ENCODE measurements at regions not wholly inside any gene's neighbourhood (a gene's known extent, or its start where the extent isn't known, plus 50 kb on each side); places are given as distances from the start of the nearest gene placed in this dataset.
"Not testable (repeated sequence)": the region's sequence is repeated elsewhere in the genome, so short reads cannot be mapped to it uniquely, and the experiment has no call there.

DNA sequence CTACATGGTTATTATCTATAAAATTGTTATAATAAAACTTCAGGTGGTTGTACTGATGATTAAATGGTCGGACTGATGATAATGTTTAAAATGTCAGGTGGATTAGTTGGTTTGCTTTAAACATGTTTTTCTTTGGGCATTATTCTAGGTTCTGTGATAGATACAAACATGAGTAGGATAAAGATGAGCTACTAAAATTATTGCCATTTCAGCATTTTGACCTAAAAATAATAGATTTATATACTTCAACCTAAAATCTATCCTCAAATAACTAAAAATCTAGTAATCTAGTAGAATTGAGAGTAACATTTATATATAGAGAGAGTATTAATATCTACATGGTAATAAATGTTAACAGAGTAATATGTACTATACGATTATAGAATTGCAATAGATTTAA lies 241.7 kb upstream of the CDH8 start:
- H3K4me1 ChIP-seq: no peaks in the 10 kb centered on the region
- H3K4me3 ChIP-seq: no peak overlapping the region
- DNase-seq (no peak), ATAC-seq (no peak)
- no peaks in the 10 kb centered on the region for H3K9me3 ChIP-seq
- H3K27me3 ChIP-seq: no peaks in the 10 kb centered on the region
- no peaks in the 10 kb centered on the region for H3K36me3 ChIP-seq
- TF ChIP-seq, protein P1, sequence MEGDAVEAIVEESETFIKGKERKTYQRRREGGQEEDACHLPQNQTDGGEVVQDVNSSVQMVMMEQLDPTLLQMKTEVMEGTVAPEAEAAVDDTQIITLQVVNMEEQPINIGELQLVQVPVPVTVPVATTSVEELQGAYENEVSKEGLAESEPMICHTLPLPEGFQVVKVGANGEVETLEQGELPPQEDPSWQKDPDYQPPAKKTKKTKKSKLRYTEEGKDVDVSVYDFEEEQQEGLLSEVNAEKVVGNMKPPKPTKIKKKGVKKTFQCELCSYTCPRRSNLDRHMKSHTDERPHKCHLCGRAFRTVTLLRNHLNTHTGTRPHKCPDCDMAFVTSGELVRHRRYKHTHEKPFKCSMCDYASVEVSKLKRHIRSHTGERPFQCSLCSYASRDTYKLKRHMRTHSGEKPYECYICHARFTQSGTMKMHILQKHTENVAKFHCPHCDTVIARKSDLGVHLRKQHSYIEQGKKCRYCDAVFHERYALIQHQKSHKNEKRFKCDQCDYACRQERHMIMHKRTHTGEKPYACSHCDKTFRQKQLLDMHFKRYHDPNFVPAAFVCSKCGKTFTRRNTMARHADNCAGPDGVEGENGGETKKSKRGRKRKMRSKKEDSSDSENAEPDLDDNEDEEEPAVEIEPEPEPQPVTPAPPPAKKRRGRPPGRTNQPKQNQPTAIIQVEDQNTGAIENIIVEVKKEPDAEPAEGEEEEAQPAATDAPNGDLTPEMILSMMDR (IDR thresholded peaks at IDR 0.05): no peak
- intact Hi-C loops (cut with DNase I): no loop called here
- H3K27ac ChIP-seq: no peak overlapping the region

- TF ChIP-seq, protein P1 (IDR thresholded peaks at IDR 0.05): no peak
- ATAC-seq: no peak
- H3K9me3 ChIP-seq: no peaks in the 10 kb centered on the region
- no peaks in the 10 kb centered on the region for H3K4me1 ChIP-seq
- H3K27ac ChIP-seq: no peak overlapping the region
- H3K27me3 ChIP-seq: no peaks in the 10 kb centered on the region
- no peaks in the 10 kb centered on the region for H3K36me3 ChIP-seq
- intact Hi-C loops (cut with DNase I): no loop called here
- no peak overlapping the region for H3K4me3 ChIP-seq
- no peak for DNase-seq
Measured at GRCh38 chr16:62276637-62277036, 240.4 kb upstream of the CDH8 start.

DNA sequence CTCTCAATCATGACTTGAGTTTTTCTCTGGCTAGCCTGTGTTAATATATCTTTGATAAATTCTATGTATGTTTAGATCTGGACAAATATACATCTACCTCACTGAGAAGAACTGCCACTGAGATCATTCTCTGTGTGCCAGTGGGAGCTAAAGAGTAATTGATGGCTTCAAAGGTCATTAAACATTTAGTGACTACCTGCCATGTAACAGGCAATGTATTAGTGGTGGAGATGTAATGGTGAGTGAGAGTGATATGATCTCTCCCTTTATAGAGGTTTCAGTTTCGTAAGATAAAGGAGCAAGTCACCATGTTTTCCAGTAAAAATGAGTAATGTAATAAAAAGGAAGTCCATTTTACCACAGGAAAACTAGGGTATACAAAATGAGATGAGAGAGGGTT lies 235.8 kb upstream of the CDH8 start:
- no peak for ATAC-seq
- TF ChIP-seq, protein P1 (IDR thresholded peaks at IDR 0.05): no peak
- Histone ChIP-seq H3K9me3 (no peaks in the 10 kb centered on the region), H3K36me3 (no peaks in the 10 kb centered on the region), H3K27me3 (no peaks in the 10 kb centered on the region), H3K27ac (no peak overlapping the region), H3K4me3 (no peak overlapping the region), H3K4me1 (no peaks in the 10 kb centered on the region)
- no peak for DNase-seq
- intact Hi-C loops (cut with DNase I): no loop called here

GRCh38 chr16:62261760-62262159 lies 225.5 kb upstream of the CDH8 start:
- H3K27me3 ChIP-seq: no peaks in the 10 kb centered on the region
- no peaks in the 10 kb centered on the region for H3K36me3 ChIP-seq

DNA sequence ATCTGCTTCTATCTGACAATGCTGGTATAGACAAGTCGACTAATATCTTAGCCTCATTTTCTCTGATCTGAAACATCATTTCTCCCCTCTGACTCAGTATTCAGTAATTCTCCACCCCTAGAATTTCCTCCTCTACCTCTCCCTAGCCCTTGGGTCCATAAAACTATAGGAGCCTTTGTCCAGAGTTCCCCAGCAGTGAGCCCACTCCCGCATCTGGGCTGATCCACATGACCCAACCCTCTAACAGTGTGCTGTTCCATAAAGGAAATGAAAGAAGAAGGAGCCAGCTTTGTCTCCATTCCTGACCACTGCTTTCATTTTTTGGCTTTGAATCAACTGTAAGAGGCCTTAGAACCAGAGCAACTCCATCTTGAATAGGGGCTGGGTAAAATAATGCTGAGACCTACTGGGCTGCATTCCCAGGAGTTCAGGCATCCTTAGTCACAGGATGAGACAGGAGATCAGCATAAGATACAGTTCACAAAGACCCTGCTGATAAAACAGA lies 222.7 kb upstream of the CDH8 start:
- DNase-seq; intact Hi-C loops (cut with DNase I); H3K27me3 ChIP-seq; ATAC-seq; H3K36me3 ChIP-seq; H3K9me3 ChIP-seq; H3K4me3 ChIP-seq; H3K27ac ChIP-seq; H3K4me1 ChIP-seq: not testable (repeated sequence)

More at GRCh38 chr16:62261760-62262159, 225.5 kb upstream of the CDH8 start:
- Histone ChIP-seq H3K4me1 (no peaks in the 10 kb centered on the region), H3K27ac (no peak overlapping the region), H3K9me3 (no peaks in the 10 kb centered on the region), H3K4me3 (no peak overlapping the region)
- DNase-seq (no peak), ATAC-seq (no peak)
- TF ChIP-seq, protein P1 (IDR thresholded peaks at IDR 0.05): no peak
- intact Hi-C loops (cut with DNase I): no loop called here

GRCh38 chr16:62256406-62256805 lies 220.2 kb upstream of the CDH8 start:
- TF ChIP-seq, protein P1 (IDR thresholded peaks at IDR 0.05): peak; percentile 24
- ATAC-seq (no peak), DNase-seq (no peak)
- Histone ChIP-seq H3K27me3 (no peaks in the 10 kb centered on the region), H3K4me3 (no peak overlapping the region), H3K4me1 (no peaks in the 10 kb centered on the region), H3K9me3 (no peaks in the 10 kb centered on the region), H3K36me3 (no peaks in the 10 kb centered on the region), H3K27ac (no peak overlapping the region)
- intact Hi-C loops (cut with DNase I): no loop called here

All from upper lobe of right lung (tissue), 1 donor.